Neuronal stem cell (in vitro differentiated cells): ENCODE measurements at regions not wholly inside any gene's neighbourhood (a gene's known extent, or its start where the extent isn't known, plus 50 kb on each side); places are given as distances from the start of the nearest gene placed in this dataset.

Experiments
- DNase-seq: peaks from one replicate; pipeline ENCODE4 v3.0.0-alpha.2; 2013; ENCODE audit warnings: low spot score
- H2AFZ ChIP-seq: one replicate; pipeline ENCODE4 v1.6.1; 2013; ENCODE audit warnings: mild to moderate bottlenecking, low read length, inconsistent platforms
- H2AK5ac ChIP-seq: 2 replicates; pipeline ENCODE4 v1.6.1; 2013; ENCODE audit warnings: low read depth, mild to moderate bottlenecking, inconsistent platforms, low read length, moderate library complexity, mixed read lengths
- H2BK120ac ChIP-seq: 2 replicates; pipeline ENCODE4 v1.6.1; 2013; ENCODE audit warnings: low read depth, mild to moderate bottlenecking, inconsistent platforms, low read length, moderate library complexity, mixed read lengths
- H2BK12ac ChIP-seq: one replicate; pipeline ENCODE4 v1.6.1; 2013; ENCODE audit warnings: low read length, inconsistent platforms
- H2BK15ac ChIP-seq: 2 replicates; pipeline ENCODE4 v1.6.1; 2013; ENCODE audit warnings: mild to moderate bottlenecking, low read length, inconsistent platforms, mixed read lengths
- H2BK5ac ChIP-seq: one replicate; pipeline ENCODE4 v1.6.1; 2013; ENCODE audit warnings: inconsistent platforms, mild to moderate bottlenecking, low read length, moderate library complexity
- H3K14ac ChIP-seq: one replicate; pipeline ENCODE4 v1.6.1; 2013; ENCODE audit warnings: low read length, inconsistent platforms
- H3K18ac ChIP-seq: 2 replicates; pipeline ENCODE4 v1.6.1; 2013; ENCODE audit warnings: low read length, inconsistent platforms
- H3K23ac ChIP-seq: 2 replicates; pipeline ENCODE4 v1.6.1; 2013; ENCODE audit warnings: low read depth, mild to moderate bottlenecking, mixed read lengths, low read length, inconsistent platforms; ENCODE audit not compliant: poor library complexity
- H3K27ac ChIP-seq: replicated peaks from 3 replicates; pipeline ENCODE4 v1.5.1; 2013; ENCODE audit warnings: low read length, inconsistent platforms
- H3K27me3 ChIP-seq, 3 experiments: 2 replicates each; pipeline ENCODE4 v1.6.1; 2013; ENCODE audit warnings: low read length in 3 of 3, mild to moderate bottlenecking in 2 of 3, inconsistent platforms in 1 of 3, low read depth in 1 of 3, mixed read lengths in 1 of 3, moderate library complexity in 1 of 3; ENCODE audit not compliant: control insufficient read depth in 3 of 3, insufficient read depth in 3 of 3
- H3K36me3 ChIP-seq, 2 donors: replicated peaks in 1 of 2; 2 replicates each; pipeline ENCODE4 v1.6.1; 2013; ENCODE audit warnings: low read length in 2 of 2; ENCODE audit not compliant: control insufficient read depth in 2 of 2, insufficient read depth in 2 of 2
- H3K4ac ChIP-seq: 2 replicates; pipeline ENCODE4 v1.6.1; 2013; ENCODE audit warnings: inconsistent platforms, mild to moderate bottlenecking, low read length, moderate library complexity
- H3K4me1 ChIP-seq, 2 donors: 1 replicate in 1 of 2; 2 replicates in 1 of 2; pipeline ENCODE4 v1.6.1; 2013; ENCODE audit warnings: low read length in 2 of 2, low read depth in 1 of 2; ENCODE audit not compliant: control insufficient read depth in 2 of 2, insufficient read depth in 1 of 2
- H3K4me2 ChIP-seq: one replicate; pipeline ENCODE4 v1.6.1; 2013; ENCODE audit warnings: mild to moderate bottlenecking, low read length, inconsistent platforms; ENCODE audit not compliant: insufficient read depth, poor library complexity, severe bottlenecking
- H3K4me3 ChIP-seq, 2 donors: 2 replicates each; pipeline ENCODE4 v1.5.1; 2013; ENCODE audit warnings: low read length in 2 of 2, mild to moderate bottlenecking in 2 of 2, inconsistent platforms in 1 of 2, moderate library complexity in 1 of 2
- H3K79me1 ChIP-seq: one replicate; pipeline ENCODE4 v1.6.1; 2013; ENCODE audit warnings: low read depth, mild to moderate bottlenecking, inconsistent platforms, low read length, moderate library complexity
- H3K9ac ChIP-seq: one replicate; pipeline ENCODE4 v1.6.1; 2013; ENCODE audit warnings: mild to moderate bottlenecking, low read depth, low read length, inconsistent platforms; ENCODE audit not compliant: poor library complexity
- H3K9me3 ChIP-seq, 2 donors: replicated peaks in 1 of 2; 2 replicates each; pipeline versions ENCODE3 to v1.6.1; 2013; ENCODE audit warnings: low read length in 2 of 2, mild to moderate bottlenecking in 2 of 2, inconsistent platforms in 1 of 2, low read depth in 1 of 2, mixed read lengths in 1 of 2, moderate library complexity in 1 of 2; ENCODE audit not compliant: control insufficient read depth in 2 of 2, insufficient read depth in 1 of 2
- H4K8ac ChIP-seq: one replicate; pipeline ENCODE4 v1.6.1; 2013; ENCODE audit warnings: low read depth, mild to moderate bottlenecking, inconsistent platforms, low read length, moderate library complexity
- H4K91ac ChIP-seq: one replicate; pipeline ENCODE4 v1.6.1; 2013; ENCODE audit warnings: low read length, low read depth, mild to moderate bottlenecking, inconsistent platforms; ENCODE audit not compliant: poor library complexity
- WGBS, 2 donors: extraction: QIAGEN DNeasy Blood & Tissue Kit; methylation state at CpG; one replicate each; pipeline ENCODE4 v1.1.7; 2013; ENCODE audit warnings: missing lambda C conversion rate in 2 of 2, mixed read lengths in 1 of 2; ENCODE audit not compliant: insufficient read length in 2 of 2, insufficient replicate concordance in 1 of 2; ENCODE audit errors: extremely low coverage in 2 of 2; 5-methylcytosine and 5-hydroxymethylcytosine counted together

DNA sequence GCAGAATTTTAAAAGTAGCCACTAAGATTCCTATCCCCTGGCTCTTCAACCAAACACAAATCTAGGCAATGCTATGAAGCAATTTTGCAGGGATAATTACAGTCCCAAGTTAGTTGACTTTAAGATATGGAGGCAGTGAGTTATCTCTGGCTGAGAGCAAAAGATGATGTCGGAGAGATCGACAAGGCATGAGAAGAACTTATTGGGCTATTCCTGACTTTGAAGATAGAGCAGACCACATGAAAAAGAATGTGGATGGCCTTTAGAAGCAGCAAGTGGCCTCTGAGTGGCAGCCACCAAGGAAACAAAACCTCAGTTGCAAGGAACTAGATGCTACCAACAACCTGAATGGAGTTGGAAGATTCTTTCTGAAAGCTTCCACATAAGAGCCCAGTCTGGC lies 58.2 kb upstream of the PPM1B start:
- H3K23ac ChIP-seq = no peak overlapping the region
- no peaks in the 10 kb centered on the region for H3K36me3 ChIP-seq
- H3K14ac ChIP-seq = no peak overlapping the region
- H4K91ac ChIP-seq = no peak overlapping the region
- no peak overlapping the region for H2BK12ac ChIP-seq
- DNase-seq = no peak
- H3K9me3 ChIP-seq = no peaks in the 10 kb centered on the region
- no peak overlapping the region for H2AK5ac ChIP-seq
- H2BK120ac ChIP-seq = no peak overlapping the region
- H3K27ac ChIP-seq = no peak overlapping the region
- H3K9ac ChIP-seq = no peak overlapping the region
- H3K27me3 ChIP-seq = peaks cover 0 to 2% (median 0%) of the 10 kb centered on the region in 3 experiments
- H2AFZ ChIP-seq = no peak overlapping the region
- H3K4me1 ChIP-seq = no peaks in the 10 kb centered on the region
- H3K79me1 ChIP-seq = no peaks in the 10 kb centered on the region
- no peak overlapping the region for H4K8ac ChIP-seq
- no peak overlapping the region for H3K4me3 ChIP-seq
- H3K4ac ChIP-seq = no peak overlapping the region
- WGBS, 2 donors = no CpG with 5 or more reads among the region's 2 CpGs
- H3K4me2 ChIP-seq = no peak overlapping the region
- no peak overlapping the region for H2BK15ac ChIP-seq
- no peak overlapping the region for H2BK5ac ChIP-seq
- H3K18ac ChIP-seq = no peak overlapping the region

DNA sequence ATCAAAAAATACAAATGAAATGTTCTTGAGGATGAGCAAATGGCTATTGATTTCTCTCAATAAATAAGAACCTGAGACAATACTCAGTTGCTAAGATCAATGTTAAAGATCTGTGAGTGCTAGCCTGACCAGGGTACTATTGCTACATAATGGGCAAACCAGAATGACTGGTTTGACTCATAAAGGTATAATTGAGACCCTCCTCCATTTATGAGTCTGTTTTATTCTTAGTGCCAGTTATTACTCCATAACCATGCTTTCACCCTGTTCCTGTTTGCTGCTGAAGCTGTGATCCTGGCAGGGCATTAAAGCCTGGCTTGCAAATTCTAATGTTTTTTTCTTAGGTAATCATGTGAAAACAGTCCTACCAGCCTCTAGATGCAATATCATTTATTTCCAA lies 56.6 kb upstream of the PPM1B start:
- no peak overlapping the region for H2BK120ac ChIP-seq
- no peaks in the 10 kb centered on the region for H3K4me1 ChIP-seq
- H3K9ac ChIP-seq = no peak overlapping the region
- H3K4ac ChIP-seq = no peak overlapping the region
- H2AK5ac ChIP-seq = no peak overlapping the region
- H3K27me3 ChIP-seq = peaks cover 0 to 2% (median 0%) of the 10 kb centered on the region in 3 experiments
- H3K27ac ChIP-seq = no peak overlapping the region
- no peak overlapping the region for H3K4me2 ChIP-seq
- H3K36me3 ChIP-seq = no peaks in the 10 kb centered on the region
- no peak overlapping the region for H3K18ac ChIP-seq
- H4K91ac ChIP-seq = no peak overlapping the region
- no peak overlapping the region for H2BK15ac ChIP-seq
- H3K14ac ChIP-seq = no peak overlapping the region
- H3K79me1 ChIP-seq = no peaks in the 10 kb centered on the region
- H3K4me3 ChIP-seq = no peak overlapping the region
- no peak overlapping the region for H2BK12ac ChIP-seq
- no peak overlapping the region for H2AFZ ChIP-seq
- no peak overlapping the region for H3K23ac ChIP-seq
- no peak for DNase-seq
- H2BK5ac ChIP-seq = no peak overlapping the region
- no peaks in the 10 kb centered on the region for H3K9me3 ChIP-seq
- H4K8ac ChIP-seq = no peak overlapping the region

DNA sequence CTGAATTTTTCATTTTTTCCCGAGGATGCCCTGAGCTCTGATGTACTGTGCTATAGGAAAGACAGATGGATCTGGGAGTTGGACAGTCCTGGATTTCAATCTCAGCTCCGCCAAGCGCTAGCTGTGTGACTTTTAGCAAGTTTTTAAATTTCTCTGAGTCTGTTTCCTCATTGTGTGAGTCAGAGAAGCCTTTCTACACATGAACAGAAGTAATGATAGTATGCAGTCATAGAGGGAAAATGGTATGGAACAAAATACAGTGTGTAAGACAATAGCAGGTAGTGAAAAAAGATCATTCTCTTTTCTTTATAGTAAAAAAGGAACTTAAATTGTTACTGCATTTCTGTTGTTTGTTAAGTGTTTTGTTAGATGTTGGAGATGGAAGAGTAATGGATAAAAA lies 52.4 kb upstream of the PPM1B start:
- H3K14ac ChIP-seq = no peak overlapping the region
- H3K4me3 ChIP-seq = no peak overlapping the region
- H3K9me3 ChIP-seq = no peaks in the 10 kb centered on the region
- no peak overlapping the region for H3K18ac ChIP-seq
- H4K91ac ChIP-seq = no peak overlapping the region
- H2BK12ac ChIP-seq = no peak overlapping the region
- no peaks in the 10 kb centered on the region for H3K4me1 ChIP-seq
- H2BK120ac ChIP-seq = no peak overlapping the region
- no peak overlapping the region for H2AFZ ChIP-seq
- no peak overlapping the region for H2AK5ac ChIP-seq
- no peak overlapping the region for H4K8ac ChIP-seq
- no peaks in the 10 kb centered on the region for H3K27me3 ChIP-seq
- no peak overlapping the region for H3K23ac ChIP-seq
- no peak for DNase-seq
- no peaks in the 10 kb centered on the region for H3K79me1 ChIP-seq
- WGBS, 2 donors = no CpG with 5 or more reads among the region's 3 CpGs
- no peak overlapping the region for H2BK15ac ChIP-seq
- no peak overlapping the region for H3K9ac ChIP-seq
- no peak overlapping the region for H3K4me2 ChIP-seq
- no peak overlapping the region for H3K27ac ChIP-seq
- no peaks in the 10 kb centered on the region for H3K36me3 ChIP-seq
- H2BK5ac ChIP-seq = no peak overlapping the region
- no peak overlapping the region for H3K4ac ChIP-seq

DNA sequence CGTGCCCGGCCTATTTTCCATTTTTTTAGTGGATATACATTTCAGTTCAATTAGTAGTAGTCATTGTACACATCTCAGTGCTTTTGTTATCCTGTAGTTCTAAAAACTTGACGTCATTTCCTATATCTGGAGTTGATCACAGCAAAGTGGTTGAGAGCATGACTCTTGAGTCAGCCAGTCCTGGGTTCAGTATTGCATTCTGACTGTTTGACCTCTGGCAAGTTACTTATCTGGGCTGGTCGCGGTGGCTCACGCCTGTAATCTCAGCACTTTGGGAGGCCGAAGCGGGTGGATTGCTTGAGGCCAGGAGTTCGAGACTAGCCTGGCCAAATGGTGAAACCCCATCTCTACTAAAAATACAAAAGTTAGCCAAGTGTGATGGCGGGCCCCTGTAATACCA lies 50.4 kb upstream of the PPM1B start:
- Histone ChIP-seq H3K9ac (no peak overlapping the region), H3K4me2 (no peak overlapping the region), H3K4ac (no peak overlapping the region), H2AFZ (no peak overlapping the region), H2BK15ac (no peak overlapping the region), H3K79me1 (no peaks in the 10 kb centered on the region), H2BK12ac (no peak overlapping the region), H2BK120ac (no peak overlapping the region), H3K14ac (no peak overlapping the region), H3K27ac (no peak overlapping the region), H3K23ac (no peak overlapping the region), H3K18ac (no peak overlapping the region), H3K36me3 (no peaks in the 10 kb centered on the region), H4K8ac (no peak overlapping the region), H3K27me3 (no peaks in the 10 kb centered on the region), H3K4me1 (no peaks in the 10 kb centered on the region), H2BK5ac (no peak overlapping the region), H4K91ac (no peak overlapping the region), H3K4me3 (no peak overlapping the region), H2AK5ac (no peak overlapping the region), H3K9me3 (no peaks in the 10 kb centered on the region)
- WGBS, 2 donors = no CpG with 5 or more reads among the region's 10 CpGs
- DNase-seq = no peak
